ENCODE measurements at regions not wholly inside any gene's neighbourhood (a gene's known extent, or its start where the extent isn't known, plus 50 kb on each side); places are given as distances from the start of the nearest gene placed in this dataset.

DNA sequence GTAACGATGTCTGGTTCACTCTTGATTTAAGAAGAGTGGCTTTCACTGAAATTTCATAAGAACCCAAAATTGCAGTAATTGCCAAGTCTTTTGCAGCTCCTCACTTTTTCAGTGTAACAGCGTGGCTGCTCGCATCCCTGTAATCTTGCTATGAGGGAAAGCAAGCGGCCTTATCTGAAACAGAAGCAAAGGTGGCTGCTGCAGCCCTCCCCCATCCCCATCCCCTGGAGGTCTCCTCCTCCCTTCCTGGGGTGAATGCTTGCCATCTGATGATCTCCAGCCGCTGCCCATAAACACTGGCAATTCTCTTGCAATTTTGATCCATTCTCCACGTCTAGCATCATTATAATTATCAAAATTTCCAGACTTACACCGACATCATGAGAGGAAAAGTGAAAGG, 182.5 kb upstream of the ASIC2 start:
- DNase-seq (ENCODE audit: low read depth) = no peak

DNA sequence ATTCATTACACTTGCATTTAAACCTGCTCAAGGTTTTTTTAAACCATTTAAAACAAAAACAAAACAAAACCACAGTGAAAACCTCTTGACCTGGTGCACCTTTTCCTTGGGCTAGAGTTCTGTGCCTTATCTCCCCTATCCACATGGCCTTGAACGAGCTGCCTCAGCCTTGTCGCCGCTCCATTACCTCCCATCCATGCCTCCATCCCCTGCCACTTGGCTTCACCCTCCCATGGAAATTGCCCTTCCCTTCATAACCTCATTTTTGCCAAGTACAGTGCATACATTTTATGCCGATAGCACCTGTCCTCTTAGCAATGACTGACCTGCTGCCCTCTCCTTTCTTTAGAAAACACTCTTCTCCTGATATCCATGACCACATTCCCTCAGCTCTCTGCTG, 188.6 kb upstream of the ASIC2 start:
- DNase-seq (ENCODE audit: low read depth) = no peak

DNA sequence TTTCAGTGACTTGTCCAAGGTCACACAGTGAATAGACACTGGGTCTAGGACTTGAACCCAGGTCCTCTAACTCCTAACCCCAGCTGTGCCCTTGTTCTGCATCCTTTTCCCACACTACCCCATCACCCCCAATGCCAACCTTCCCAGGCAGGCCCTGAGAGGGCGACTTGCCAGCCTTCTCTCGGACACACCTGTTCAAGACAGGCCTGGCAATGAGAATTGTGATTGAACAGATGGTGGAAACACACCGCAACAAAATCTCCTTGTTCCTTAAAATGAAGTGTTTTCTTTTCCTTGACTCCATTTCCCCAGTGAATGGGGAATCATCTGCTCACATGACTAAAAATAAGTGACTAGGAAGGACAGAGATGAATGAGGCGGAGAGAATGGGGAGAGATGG, 189.5 kb upstream of the ASIC2 start:
- peak; percentile 24 for DNase-seq (ENCODE audit: low read depth)

DNA sequence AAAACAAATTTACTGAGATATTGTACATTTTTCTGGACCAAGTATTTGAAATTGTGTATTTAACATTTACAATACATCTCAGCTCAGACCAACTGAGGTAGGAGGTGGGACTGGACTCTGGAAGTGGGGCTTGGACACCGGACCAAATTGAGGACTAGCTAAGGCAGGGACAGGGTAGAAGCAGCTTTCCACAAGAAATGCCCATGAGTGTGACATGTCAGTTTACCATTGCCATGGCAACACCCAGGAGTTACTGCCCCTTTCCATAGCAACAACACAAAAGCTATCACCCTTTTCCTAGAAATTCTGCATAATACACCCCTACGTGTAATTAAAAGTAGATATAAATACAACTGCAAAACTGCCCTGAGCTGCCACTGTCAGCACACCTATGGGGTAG, 191.5 kb upstream of the ASIC2 start:
- DNase-seq (ENCODE audit: low read depth) = no peak

DNA sequence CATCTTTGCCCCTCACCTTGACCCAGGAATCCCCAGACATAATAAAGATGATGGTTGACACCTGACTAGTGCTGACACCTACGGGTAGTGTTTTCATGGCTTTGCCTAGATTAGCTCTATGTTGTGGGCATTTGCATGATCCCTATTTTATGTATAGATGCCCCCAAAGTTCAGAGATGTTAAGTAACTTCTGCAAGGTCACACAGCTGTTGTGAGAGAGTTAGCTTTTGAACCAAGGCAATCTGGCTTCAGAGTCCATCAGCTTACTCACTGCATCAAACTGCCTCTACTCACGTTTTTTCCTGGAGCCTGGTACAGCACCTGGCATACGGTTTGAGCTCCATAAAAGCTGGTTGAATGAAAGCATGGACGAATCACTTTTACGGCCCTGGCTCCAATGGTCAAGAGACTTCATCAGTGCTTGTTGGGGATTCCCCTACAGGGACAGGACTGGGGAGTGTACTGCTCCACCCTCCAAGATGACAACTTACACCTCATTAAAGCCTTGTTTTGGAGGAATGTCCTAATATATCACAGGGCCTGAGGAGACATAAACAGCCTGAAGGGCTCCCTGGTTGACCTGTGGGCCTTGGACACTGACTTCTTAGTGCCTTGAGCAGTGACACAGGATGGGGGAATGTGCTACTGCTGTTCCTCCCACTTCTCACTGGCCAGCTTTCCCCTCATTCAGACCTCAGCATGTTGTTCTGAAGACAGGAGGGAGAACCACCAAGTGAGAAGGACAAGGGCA, 193.2 kb upstream of the ASIC2 start:
- no peak for DNase-seq (ENCODE audit: low read depth)

DNA sequence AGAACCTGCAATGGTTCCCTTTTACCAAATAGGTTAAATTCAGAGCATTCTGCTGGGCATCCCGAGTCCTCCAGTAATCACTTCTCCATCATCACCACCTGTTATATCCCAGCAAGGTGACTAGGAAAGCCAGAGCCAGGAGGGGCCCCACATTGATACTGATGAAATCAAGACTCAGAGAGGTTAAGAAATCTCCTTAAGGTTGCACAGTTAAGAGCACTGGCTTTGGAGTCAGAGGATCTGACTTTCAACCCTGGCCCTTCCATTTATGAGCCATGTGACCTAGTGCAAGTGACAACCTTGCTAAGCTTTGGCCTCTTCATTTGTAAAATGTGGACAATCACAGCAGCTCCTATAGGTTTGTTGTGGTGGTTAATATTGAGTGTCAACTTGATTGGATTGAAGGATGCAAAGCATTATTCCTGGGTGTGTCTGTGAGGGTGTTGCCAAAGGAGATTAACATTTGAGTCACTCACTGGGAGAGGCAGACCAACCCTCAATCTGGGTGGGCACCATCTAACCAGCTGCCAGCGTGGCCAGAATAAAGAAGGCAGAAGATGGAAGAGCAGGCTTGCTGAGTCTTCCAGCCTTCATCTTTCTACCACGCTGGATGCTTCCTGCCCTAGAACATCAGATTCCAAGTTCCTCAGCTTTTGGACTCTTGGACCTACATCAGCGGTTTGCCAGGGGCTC, 194.2 kb upstream of the ASIC2 start:
- no peak for DNase-seq (ENCODE audit: low read depth)

DNA sequence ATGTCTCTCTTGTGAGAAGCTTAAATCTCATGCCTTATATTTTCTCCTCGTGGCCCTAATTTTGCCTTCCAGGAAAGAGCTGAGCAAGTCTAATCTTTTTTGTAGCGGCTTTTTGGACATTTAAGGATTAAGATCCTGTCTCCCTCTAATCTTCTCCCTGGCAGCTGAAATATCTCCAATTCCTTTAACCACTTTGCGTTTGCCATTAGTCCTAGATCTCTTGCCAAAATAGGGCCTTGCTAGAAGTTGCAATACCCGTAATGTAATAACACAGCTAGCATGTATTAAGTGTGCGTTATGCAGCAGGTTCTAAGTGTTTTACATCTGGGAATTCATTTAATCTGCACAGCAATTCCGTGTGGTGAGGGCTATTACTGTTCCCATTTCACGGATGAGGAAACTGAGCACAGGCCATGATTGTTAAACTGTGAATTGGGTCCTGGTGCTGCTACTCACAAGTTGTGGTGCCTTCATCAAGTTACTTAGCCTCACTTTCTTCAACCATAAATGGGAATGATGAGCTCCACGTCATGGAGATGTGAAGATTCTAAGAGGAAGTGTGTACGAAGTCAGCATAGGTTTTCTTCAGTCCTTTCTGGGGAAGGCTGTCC, 198.9 kb upstream of the ASIC2 start:
- no peak for DNase-seq (ENCODE audit: low read depth)

DNA sequence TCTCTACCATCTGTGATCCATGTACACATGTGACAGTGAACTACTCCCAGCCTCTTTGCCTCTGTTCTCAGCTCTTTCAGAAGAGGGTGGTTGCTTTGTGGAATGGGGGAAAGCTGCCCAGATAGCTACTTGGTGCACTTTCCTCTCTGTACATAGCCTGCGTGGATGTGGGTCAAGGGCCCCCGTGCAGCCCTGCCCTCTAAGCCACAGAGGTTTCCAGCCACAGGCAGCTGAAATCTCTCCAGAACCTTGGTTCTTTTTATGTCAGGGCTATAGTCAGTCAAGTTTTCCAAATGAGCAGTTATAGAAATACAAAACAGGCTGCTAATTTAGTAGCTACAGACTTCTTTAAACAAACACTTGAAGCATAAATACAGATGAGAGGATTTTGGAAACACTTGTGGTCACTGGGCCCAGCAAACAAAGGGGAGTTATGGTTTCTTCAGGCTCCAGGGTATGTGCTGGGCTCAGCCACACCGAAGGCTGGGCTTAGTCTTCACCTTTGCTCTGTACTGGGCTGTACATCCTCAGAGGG, 199.7 kb upstream of the ASIC2 start:
- DNase-seq (ENCODE audit: low read depth) = no peak

DNA sequence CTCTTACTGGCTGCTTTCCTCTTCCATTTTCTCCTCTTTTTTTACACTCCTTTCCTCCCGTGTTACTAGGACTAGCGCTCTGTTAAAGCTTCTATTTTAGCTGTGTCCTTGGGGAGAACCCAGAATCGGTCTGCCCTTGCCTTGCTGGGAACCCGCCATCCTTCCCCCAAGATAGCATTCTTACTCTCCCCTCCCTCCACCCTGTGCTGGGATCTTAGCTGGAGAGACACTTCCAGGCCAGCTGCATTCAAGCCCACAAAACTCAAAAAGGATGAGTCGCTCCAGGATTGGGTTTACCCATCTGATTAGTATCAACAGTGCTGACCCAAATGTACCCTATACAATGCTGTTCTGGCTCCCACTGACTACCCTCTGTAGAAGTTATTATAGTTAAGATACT, 200.5 kb upstream of the ASIC2 start:
- peak; percentile 42 for DNase-seq (ENCODE audit: low read depth)

DNA sequence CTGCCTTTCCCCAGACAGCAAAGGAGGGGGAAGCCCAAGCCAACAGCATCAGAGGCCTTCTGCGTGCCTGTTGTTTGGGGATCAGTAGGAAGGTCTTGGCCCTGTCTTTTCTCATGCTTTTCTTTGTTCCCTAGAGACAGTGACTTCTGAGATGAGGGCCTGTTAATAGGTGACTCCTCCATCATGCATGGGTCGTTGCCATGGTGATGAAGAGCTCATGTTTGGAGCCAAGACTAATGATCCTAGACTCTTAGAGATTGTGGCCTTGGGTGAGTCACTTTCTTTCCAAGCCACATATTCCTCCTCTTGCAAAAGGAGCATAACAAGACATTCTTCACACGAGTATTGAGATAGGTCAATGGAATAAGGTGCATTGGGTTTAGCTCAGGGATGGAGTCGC, 201.1 kb upstream of the ASIC2 start:
- DNase-seq (ENCODE audit: low read depth) = peak; percentile 72

DNA sequence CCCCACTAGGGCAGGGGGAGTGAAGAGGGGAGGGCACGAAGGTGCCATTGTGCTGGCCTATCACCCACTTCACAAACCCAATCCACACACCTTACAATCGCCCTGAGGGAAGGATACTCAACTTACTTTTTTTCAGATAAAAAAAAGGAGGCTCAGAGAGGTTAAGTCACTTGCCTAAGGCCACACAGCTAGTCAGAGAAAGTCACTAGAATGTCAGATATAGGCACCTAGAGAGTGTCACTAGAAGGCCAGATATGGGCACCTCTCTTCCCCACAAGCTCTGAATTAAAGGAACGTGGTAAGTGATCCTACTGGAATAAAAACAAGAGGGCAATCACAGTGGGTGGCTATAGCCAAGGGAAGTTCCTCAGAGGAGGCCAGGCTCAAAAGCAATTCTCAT, 204.5 kb upstream of the ASIC2 start:
- DNase-seq (ENCODE audit: low read depth) = no peak

DNA sequence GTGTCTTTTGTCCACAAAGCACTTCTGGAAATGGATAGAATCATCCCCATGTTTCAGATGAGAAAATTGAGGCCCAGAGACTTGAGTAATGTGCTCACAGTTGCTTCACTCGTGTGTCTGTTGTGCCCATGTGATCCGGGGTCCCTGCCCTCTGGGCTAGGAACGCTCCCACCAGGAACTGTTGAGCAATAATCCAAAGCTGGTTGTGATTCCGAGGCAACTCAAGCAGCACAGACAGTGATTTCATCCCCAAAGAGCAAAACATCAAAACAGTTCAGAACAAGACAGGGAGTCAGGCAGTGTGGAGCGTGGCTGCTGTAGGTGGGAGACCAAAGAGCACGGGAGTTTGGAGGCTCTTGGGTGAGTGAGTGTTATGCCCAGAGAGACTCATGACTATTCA, 205.0 kb upstream of the ASIC2 start:
- no peak for DNase-seq (ENCODE audit: low read depth)

DNA sequence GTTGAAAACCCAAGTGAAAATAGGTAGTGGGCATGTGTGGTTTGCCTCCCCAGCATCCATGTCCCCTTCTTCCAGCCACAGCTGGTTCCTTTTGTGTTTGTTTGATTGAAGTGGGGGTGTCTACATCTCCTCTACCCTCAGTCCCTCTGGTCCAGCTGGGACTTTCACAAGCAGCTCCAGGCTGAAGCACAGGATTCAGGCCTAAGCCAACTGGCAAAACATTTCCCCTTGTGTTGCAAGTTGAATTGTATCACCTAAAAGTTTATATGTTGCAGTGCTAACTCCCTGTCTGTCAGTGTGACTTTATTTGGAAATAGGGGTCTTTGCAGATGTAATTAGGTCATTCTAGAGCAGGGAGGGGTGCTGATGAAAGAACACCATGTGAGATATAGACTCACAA, 205.9 kb upstream of the ASIC2 start:
- no peak for DNase-seq (ENCODE audit: low read depth)

DNA sequence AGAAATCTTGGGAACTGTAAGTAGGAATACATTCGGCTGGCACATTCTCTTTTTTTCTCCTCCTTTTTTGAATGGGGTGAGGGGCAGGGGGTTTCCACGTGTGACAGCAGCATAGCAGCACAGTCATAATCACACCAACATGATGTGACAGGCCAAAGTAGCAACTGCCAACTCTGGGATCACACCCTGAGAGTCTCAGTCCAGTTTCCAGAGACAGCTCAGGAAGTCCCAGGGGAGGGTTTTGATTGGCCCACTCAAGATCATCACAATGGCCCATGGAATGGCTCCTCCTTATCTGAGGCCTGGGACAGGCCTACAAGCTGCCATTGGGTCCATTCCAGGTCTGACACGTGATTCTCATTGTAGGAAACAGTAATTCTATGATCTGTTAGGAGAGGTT, 207.1 kb upstream of the ASIC2 start:
- DNase-seq (ENCODE audit: low read depth) = no peak

DNA sequence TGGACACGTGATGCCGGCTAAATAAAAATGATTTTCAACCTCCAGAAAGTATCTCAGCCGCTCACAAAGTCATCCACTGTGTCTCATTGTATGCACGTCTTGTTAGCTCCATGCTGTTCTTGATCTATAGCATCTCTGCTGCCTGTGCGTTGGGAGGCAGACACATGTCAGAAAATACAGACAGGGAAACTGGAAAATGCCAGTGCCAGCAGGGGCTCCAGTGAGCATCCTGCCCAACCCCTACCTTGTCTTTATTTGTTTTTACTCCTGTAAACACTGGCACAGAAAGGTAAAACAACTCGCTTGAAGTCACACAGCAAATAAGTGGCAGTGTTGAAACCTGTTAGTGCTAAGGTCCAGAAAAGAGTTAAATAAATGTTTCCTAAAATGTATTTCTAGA, 208.1 kb upstream of the ASIC2 start:
- no peak for DNase-seq (ENCODE audit: low read depth)

DNA sequence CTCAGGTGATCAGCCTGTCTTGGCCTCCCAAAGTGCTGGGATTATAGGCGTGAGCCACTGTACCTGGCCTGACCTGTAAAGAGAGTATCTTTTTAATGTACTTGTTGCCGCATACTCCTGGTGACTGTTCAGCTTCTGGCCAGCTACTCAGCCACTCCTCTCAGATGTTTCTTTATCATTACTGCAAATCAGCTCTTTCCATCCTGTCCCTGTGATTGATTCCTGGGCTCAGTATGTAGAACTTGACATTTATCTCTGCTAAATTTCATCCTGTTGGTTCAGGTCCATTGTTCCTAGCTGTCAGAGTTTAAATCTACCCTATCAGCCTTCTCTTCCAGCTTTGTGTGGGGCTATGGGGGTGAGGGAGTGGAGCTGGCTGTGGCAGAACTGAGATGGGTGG, 211.5 kb upstream of the ASIC2 start:
- DNase-seq (ENCODE audit: low read depth) = no peak

DNA sequence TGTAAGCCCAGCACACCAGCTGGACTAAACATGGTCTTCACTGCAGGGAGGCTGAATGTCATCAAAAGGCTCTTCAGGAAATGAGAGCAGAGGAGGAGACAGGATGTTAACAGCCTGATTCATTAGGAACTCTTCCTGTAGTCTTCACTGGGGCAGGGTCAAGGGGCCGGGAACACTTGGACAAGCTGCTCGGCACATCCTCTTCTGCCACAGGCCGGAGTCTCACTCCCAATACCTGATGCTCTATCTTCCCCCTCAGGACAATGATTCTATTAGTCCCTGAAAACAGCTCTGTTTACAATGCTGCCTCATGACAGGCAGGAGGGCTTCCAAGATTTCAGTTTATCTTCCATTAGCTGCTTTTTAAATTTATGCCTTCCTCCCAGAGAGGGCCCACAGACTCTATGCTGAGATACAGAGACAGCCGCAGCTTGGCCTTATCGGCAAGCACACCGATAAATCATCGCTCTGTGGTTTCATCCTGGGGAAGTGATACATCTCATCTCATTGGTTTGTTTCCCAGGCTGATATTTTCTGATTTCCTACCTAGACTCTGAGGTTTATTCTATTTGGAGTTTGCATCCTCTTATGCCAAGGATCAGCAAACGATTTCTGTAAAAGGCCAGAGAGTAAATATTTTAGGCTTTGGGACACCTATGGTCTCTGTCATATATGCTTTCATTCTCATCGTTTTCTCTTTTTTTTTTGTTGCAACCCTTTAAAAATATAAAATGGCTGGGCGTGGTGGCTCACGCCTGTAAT, 214.0 kb upstream of the ASIC2 start:
- no peak for DNase-seq (ENCODE audit: low read depth)

DNA sequence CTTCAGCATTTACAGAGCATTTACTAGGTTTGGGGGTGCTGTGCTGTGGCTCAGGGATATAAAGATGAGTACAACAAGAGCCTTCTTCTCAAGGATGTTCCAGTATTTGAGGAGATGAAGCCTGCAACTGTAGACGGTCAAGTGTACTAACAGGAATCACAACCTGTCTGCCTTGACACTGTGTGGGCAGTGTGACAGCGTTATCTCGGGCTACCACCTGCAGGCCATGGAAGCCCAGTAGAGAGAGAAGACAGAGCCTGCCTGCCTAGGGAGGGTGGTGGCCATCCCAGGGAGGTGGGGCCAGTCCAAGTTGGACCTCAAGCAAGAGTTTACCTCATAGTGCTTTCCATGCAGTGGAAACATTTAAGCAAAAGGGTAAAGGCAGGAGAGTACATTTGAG, 215.1 kb upstream of the ASIC2 start:
- DNase-seq (ENCODE audit: low read depth) = no peak

DNA sequence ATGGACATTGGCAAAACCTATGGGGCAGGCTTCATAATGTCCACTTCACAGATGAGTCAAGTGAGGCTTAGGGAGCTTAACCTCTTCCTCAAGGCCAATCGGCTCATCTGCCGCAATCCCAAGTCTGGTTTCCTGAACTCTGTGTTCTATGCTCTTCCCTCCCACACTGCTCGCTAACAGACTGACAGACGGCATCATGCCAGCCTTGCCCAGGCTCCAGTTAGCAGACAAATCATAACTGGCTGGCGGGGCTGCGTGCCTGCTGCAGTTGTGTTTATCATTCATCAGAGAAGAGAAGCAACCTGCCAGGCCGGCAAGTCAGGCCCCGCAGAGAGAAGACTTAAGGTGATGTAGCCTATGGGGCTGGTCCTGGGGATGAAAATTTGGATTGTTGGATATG, 216.2 kb upstream of the ASIC2 start:
- DNase-seq (ENCODE audit: low read depth) = peak; percentile 16

DNA sequence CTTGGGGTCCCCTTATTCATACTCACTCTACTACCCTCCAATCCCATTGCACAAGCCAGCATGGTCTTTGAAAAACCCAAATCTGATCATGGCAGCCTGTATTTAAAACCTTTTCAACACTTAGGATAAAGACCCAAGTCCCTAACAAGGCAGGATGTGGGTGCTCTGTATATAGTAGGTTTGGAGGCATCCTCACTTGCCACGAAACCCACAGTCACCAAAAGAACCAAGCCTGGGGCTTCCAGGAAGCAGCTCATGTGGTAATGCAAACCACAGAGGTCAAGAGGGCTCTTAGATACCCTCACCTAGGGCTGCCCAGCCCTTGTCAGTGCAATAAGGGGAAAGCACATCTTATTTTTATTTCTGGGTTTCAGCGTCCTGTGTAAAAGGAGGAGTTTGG, 218.6 kb upstream of the ASIC2 start:
- DNase-seq (ENCODE audit: low read depth) = no peak

DNA sequence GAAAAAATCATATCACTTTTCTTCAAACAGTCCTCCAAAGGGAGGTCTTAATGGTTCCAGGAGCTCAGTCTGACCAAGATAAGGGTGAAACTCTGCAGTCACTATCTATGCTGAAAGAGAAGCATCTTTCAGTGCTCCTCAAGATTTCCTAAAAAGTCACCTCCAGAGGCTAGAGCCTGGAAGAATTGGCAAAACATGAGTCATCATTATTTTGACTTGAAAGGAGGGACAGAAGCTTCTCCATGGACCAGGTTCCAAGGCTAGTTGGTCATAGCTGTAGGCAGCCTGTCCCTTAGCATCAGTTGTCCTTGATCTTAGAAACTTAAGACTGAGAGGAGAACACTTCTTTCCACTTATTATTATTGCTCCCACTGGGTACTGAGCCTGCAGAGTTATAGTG, 219.0 kb upstream of the ASIC2 start:
- DNase-seq (ENCODE audit: low read depth) = no peak

DNA sequence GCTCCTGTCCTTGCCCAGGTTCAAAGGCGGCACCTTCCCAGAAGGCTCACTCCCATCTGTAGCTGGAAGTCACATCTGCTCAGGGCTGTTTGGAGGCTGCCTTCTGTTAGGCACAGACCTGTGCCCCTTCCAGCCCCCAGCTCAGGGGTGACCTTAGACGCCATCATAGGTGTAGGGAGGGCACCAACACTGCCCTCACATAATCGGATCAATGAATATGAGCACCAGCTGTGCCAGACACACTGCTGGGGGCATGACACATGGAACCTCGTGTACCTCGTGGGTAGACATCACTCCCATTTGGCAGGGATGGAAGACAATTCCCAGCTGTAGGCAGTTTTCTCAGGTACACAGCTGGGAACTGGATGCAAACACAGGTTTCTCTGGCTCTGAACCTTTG, 220.7 kb upstream of the ASIC2 start:
- DNase-seq (ENCODE audit: low read depth) = no peak
